ENCODE measurements at regions not wholly inside any gene's neighbourhood (a gene's known extent, or its start where the extent isn't known, plus 50 kb on each side); places are given as distances from the start of the nearest gene placed in this dataset.

- Histone ChIP-seq H3K9me2 (ENCODE audit: insufficient read depth, low read length) (no peaks in the 10 kb centered on the region), H3K36me3 (ENCODE audit: insufficient read depth, low read length) (no peaks in the 10 kb centered on the region), H3K4me3 (ENCODE audit: low read depth, low read length, poor library complexity, severe bottlenecking) (no peak overlapping the region), H3K27ac (ENCODE audit: low read depth, low read length, poor library complexity, severe bottlenecking) (no peak overlapping the region), H3K9me3 (ENCODE audit: low read length) (no peaks in the 10 kb centered on the region), H2AFZ (ENCODE audit: low read length) (no peak overlapping the region), H3K79me2 (ENCODE audit: insufficient read depth, low read depth, low read length) (no peaks in the 10 kb centered on the region), H4K20me1 (ENCODE audit: insufficient read depth, low read length) (no peaks in the 10 kb centered on the region), H3K4me2 (ENCODE audit: low read length) (no peak overlapping the region), H3K4me1 (ENCODE audit: insufficient read depth, low read length, poor library complexity, severe bottlenecking) (no peaks in the 10 kb centered on the region)
- DNase-seq (ENCODE audit: low spot score): no peak
- BruUV-seq (replicated peaks): no TSS peak
- ChIA-PET POLR2A (no interaction called here), CTCF (ENCODE audit: unreplicated experiment) (no interaction called here)
- intact Hi-C loops (cut with micrococcal nuclease; ENCODE audit: unreplicated experiment): no loop called here
- TF ChIP-seq EZH2phosphoT487 (IDR thresholded peaks at IDR 0.05; ENCODE audit: borderline replicate concordance, low read depth, low read length) (no peak), CTCF (conservative IDR thresholded peaks at IDR 0.05; ENCODE audit: low read length) (no peak)
Observed at GRCh38 chr9:88753691-88754367, 218.9 kb downstream of the NXNL2 start.

GRCh38 chr9:88754452-88754851 lies 219.5 kb downstream of the NXNL2 start:
- Histone ChIP-seq H3K27ac (ENCODE audit: low read depth, low read length, poor library complexity, severe bottlenecking) (no peak overlapping the region), H2AFZ (ENCODE audit: low read length) (no peak overlapping the region), H3K4me2 (ENCODE audit: low read length) (no peak overlapping the region), H4K20me1 (ENCODE audit: insufficient read depth, low read length) (no peaks in the 10 kb centered on the region), H3K4me3 (ENCODE audit: low read depth, low read length, poor library complexity, severe bottlenecking) (no peak overlapping the region), H3K4me1 (ENCODE audit: insufficient read depth, low read length, poor library complexity, severe bottlenecking) (no peaks in the 10 kb centered on the region), H3K9me3 (ENCODE audit: low read length) (no peaks in the 10 kb centered on the region), H3K36me3 (ENCODE audit: insufficient read depth, low read length) (no peaks in the 10 kb centered on the region), H3K9me2 (ENCODE audit: insufficient read depth, low read length) (no peaks in the 10 kb centered on the region), H3K79me2 (ENCODE audit: insufficient read depth, low read depth, low read length) (no peaks in the 10 kb centered on the region)
- CTCF ChIA-PET (ENCODE audit: unreplicated experiment): no interaction called here
- no peak for TF ChIP-seq CTCF (conservative IDR thresholded peaks at IDR 0.05; ENCODE audit: low read length)
- BruUV-seq (replicated peaks): no TSS peak
- intact Hi-C loops (cut with micrococcal nuclease; ENCODE audit: unreplicated experiment): no loop called here
- POLR2A ChIA-PET: no interaction called here
- no peak for DNase-seq (ENCODE audit: low spot score)

- no peak for TF ChIP-seq EZH2phosphoT487 (IDR thresholded peaks at IDR 0.05; ENCODE audit: borderline replicate concordance, low read depth, low read length)
- no peak for TF ChIP-seq CTCF (conservative IDR thresholded peaks at IDR 0.05; ENCODE audit: low read length)
- no peaks in the 10 kb centered on the region for H3K36me3 ChIP-seq (ENCODE audit: insufficient read depth, low read length)
- no peaks in the 10 kb centered on the region for H3K9me2 ChIP-seq (ENCODE audit: insufficient read depth, low read length)
- H3K9me3 ChIP-seq (ENCODE audit: low read length): no peaks in the 10 kb centered on the region
- BruUV-seq (replicated peaks): no TSS peak
- H3K27ac ChIP-seq (ENCODE audit: low read depth, low read length, poor library complexity, severe bottlenecking): no peak overlapping the region
- H2AFZ ChIP-seq (ENCODE audit: low read length): no peak overlapping the region
- H3K79me2 ChIP-seq (ENCODE audit: insufficient read depth, low read depth, low read length): no peaks in the 10 kb centered on the region
- intact Hi-C loops (cut with micrococcal nuclease; ENCODE audit: unreplicated experiment): no loop called here
- no peak overlapping the region for H3K4me3 ChIP-seq (ENCODE audit: low read depth, low read length, poor library complexity, severe bottlenecking)
- ChIA-PET POLR2A (interaction anchor here (0.6 kb wide), 1 partner anchor 43 kb away, joined by 4 read pairs; no protein-coding TSS in a partner anchor), CTCF (ENCODE audit: unreplicated experiment) (interaction anchor here (0.6 kb wide), 1 partner anchor 124 kb away, joined by 3 read pairs; no protein-coding TSS in a partner anchor)
- H3K4me2 ChIP-seq (ENCODE audit: low read length): no peak overlapping the region
- H4K20me1 ChIP-seq (ENCODE audit: insufficient read depth, low read length): no peaks in the 10 kb centered on the region
- no peaks in the 10 kb centered on the region for H3K4me1 ChIP-seq (ENCODE audit: insufficient read depth, low read length, poor library complexity, severe bottlenecking)
- DNase-seq (ENCODE audit: low spot score): no peak
Observed at GRCh38 chr9:88754886-88755285, 219.9 kb downstream of the NXNL2 start.

Data from OCI-LY7 (cell line).